Renal cortex interstitium (tissue), 11 donors: ENCODE measurements at regions not wholly inside any gene's neighbourhood (a gene's known extent, or its start where the extent isn't known, plus 50 kb on each side); places are given as distances from the start of the nearest gene placed in this dataset.

Source experiments
- DNase-seq, 11 donors: peaks; one replicate each; pipeline ENCODE4 v3.0.0-alpha.2; 2013; ENCODE audit warnings: low read depth in 9 of 11, low spot score in 4 of 11; ENCODE audit errors: extremely low read depth in 1 of 11

GRCh38 chr22:22387386-22387736 lies 121.2 kb downstream of the ZNF280B start:
- no peak for DNase-seq

- no peak for DNase-seq
Measured at GRCh38 chr22:22388090-22388489, 120.5 kb downstream of the ZNF280B start.

- no peak for DNase-seq
Measured at GRCh38 chr22:22388494-22388893, 120.0 kb downstream of the ZNF280B start.

- no peak for DNase-seq
Measured at GRCh38 chr22:22389467-22389866, 119.1 kb downstream of the ZNF280B start.

GRCh38 chr22:22390989-22391388 lies 117.6 kb downstream of the ZNF280B start:
- DNase-seq: no peak

GRCh38 chr22:22391543-22391942 lies 117.0 kb downstream of the ZNF280B start:
- DNase-seq: no peak

- DNase-seq: no peak
Measured at GRCh38 chr22:22392131-22392530, 116.4 kb downstream of the ZNF280B start.

GRCh38 chr22:22394591-22394990 lies 114.0 kb downstream of the ZNF280B start:
- DNase-seq: no peak

GRCh38 chr22:22395245-22395644 lies 113.3 kb downstream of the ZNF280B start:
- no peak for DNase-seq

GRCh38 chr22:22396741-22397291 lies 111.7 kb downstream of the ZNF280B start:
- DNase-seq: no peak

GRCh38 chr22:22397292-22397870 lies 111.2 kb downstream of the ZNF280B start:
- no peak for DNase-seq

GRCh38 chr22:22397875-22398524 lies 110.5 kb downstream of the ZNF280B start:
- DNase-seq: no peak

- DNase-seq: no peak
Measured at GRCh38 chr22:22398530-22399327, 109.8 kb downstream of the ZNF280B start.

- no peak for DNase-seq
Measured at GRCh38 chr22:22400099-22400498, 108.4 kb downstream of the ZNF280B start.

- no peak for DNase-seq
Measured at GRCh38 chr22:22400964-22401363, 107.6 kb downstream of the ZNF280B start.

- no peak for DNase-seq
Measured at GRCh38 chr22:22401381-22401780, 107.2 kb downstream of the ZNF280B start.

GRCh38 chr22:22403306-22403705 lies 105.2 kb downstream of the ZNF280B start:
- no peak for DNase-seq

GRCh38 chr22:22403771-22404170 lies 104.8 kb downstream of the ZNF280B start:
- DNase-seq: no peak

GRCh38 chr22:22404598-22405284 lies 103.8 kb downstream of the ZNF280B start:
- no peak for DNase-seq
